ENCODE measurements at regions not wholly inside any gene's neighbourhood (a gene's known extent, or its start where the extent isn't known, plus 50 kb on each side); places are given as distances from the start of the nearest gene placed in this dataset.
"Not testable (repeated sequence)": the region's sequence is repeated elsewhere in the genome, so short reads cannot be mapped to it uniquely, and the experiment has no call there.

DNA sequence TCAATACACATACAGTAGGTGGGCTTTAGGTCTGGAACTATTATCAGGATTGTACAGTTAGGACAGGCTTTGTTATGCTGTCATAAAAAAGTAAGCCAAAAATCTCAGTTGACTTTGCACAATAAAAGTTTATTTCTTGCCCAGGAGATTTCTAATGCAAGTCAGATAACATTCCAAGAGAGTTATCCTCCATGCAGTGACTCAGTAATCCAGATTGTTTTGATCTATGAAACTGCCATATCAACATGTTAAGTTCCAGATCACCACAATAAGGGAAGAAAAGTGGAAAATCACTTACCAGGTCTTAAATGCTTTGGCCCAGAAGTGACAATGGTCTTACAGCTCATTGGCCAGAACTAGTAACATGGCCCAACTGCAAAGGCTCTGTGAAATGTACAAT, 636.2 kb upstream of the KLF12 start:
- no peak for DNase-seq

DNA sequence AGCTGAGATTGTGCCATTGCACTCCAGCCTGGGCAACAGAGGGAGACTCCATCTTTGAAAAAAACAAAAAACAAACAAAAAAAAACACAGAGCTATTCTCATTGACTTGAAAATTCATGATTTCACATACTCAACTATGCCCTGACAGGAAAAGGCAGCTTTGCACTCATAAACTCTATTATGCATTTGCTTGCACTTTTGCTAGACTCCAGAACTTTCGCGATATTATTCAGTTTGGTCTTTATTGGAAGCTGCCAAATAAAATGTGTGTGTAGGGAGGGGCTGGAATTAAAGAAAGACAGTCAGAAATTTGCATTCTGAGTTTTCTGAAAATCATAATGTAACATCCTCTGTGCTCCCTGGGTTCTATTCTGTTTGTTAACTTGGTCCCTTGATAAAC, 635.1 kb upstream of the KLF12 start:
- DNase-seq: no peak

DNA sequence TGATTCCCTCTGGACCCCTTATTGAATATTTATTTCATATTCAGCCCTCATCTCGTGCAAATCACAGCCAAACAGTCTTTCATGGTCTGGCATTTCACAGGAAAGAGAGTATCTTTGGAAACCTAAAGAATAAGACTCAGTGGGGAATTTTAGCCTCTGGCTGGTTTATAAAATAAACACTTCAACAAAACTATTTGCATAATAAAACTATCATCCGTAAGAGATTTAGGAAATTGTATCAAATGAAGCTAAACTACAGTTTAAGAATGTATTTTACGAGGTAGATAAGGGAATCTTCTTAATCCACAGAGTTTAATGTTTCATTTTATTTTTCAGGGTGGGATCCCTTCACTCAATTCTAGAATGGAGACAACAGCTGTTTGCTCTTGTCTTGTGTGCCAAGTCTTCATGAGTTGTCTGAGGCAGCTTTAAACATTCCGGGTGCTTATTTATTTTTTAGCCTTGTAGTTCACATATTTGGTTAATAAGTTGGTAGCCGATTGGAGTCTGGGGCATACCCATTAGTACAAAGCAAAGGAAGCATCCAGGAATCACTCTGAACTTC, 634.4 kb upstream of the KLF12 start:
- no peak for DNase-seq

DNA sequence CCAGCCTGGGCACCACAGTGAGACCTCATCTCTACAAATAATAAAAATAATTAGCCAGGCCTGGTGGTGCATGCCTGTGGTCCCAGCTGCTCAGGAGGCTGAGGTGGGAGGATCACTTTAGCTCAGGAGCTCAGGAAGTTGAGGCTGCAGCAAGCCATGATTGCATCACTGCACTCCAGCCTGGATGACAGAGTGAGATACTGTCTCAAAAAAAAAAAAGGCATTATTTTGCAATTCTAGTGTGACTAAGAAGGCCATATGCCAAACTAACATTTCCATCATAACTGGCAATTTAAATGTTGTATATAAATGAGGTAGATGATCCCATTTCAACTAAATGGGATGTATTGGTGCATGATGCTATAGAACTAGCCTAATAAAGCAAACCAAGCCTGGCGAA, 632.8 kb upstream of the KLF12 start:
- DNase-seq: no peak

DNA sequence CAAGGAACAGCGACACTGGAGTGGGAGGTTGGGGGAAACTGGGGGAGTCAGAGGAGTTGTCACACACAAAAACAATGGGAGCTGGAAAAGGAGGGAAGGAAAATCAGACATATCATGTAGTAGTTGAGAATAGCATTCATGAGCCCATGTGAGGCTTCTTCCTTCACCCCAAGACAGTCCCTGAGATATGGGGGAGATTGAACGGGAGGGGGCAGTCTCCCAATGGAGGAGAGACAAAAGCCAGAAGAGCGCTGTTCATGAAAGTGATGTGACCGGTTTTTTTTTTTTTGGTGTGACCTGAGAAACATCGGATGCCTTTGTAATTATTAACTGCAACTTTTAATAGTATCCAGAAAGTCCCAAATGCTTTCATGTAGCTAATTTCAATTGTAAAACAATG, 631.8 kb upstream of the KLF12 start:
- no peak for DNase-seq

DNA sequence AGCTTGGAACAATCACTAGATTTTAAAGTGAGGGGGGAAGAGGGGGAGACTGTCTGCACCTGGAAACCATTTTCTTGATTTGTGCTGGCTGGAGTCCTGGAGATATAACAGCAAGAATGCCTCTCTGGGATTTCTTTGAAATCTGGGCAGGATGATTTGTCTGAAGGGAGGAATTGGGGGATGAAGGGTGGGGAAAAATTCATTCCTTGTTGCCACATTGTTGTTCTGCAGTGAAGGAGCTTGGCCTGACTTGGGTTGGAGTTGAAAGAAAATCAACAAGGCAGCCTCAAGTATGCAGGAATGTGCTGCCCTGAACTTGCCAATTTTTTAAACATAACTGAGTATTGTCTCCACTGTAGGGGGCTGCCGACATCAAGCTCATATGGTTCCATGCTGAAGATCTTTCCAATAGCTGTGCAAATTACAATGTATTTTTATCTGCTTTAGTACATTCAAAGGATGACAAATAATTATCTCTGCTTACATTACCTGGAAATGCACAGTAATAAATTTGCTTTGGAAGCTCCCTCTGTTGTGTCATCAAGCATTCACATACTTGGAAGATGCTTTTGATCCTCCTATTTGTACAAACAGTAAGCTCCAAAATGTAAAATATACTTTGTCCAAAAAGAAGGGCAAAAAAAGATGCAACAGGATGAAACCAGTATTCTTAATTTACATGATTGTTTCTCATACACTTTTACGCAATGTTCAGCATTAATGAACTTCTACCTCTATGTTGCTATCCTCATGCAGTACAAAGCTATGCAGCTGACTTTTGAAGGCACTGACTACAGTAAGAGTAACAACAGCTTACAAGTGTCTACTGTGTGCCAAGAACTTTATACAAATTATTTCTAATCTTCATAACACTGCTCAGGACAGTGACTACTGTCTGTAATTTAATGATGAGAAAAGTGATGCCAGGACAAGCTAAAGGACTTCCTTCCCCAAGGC, 627.9 kb upstream of the KLF12 start:
- DNase-seq: no peak

DNA sequence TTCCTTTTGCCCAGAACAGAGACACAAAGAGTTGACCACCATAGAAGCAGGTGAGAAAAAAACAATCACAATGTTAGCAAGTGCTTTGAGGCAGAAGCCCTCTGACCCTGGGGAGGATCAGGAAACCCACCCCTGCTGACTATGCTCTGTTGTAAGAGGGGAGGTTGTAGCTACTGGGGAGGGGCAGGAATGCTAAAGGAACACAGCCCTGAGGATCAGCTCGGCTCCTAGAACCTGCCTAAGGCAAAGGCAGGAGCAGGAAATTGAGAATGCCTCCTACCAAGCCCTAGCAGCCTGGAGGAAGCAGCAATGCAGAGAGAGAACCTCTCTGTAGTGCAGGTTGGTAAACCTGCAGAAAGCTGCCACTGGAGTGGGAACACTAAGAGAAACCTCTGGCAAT, 624.0 kb upstream of the KLF12 start:
- DNase-seq: no peak

DNA sequence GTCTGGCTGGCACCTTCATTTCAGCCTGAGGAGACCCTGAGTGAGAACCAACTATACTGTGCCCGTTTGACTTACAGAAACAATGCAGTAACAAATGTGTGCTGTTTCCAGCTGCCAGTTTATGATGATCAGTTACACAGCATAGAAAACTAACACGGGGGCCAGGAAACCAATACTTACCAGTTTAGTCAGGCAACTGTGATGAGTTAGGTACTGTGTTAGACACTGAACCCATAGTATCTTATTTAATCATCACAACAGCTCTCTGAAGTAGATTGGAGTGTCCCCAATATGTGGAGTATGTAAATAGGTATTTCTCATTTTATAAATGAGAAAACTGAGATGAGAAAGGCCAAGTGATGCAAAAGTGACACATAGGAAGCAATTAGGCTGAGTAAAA, 620.9 kb upstream of the KLF12 start:
- DNase-seq: no peak

DNA sequence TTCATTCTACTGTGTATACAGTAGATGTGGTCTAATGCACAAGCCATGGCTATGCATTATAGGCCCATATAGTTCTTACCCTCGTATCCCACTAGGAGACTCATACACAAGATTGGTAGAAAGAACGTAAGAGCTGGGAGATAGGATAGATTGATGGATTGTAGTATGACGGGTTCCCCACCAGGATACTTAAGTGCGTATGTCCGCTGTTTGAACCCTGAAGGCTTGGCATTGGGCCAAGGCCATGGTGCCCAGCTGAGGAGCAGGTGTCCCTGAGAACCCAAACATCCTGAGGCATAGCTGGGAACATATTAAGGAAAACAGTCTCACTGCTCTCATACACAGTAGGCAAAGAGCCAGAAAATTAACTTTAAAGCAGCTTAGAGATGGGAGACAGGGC, 617.5 kb upstream of the KLF12 start:
- DNase-seq: no peak

DNA sequence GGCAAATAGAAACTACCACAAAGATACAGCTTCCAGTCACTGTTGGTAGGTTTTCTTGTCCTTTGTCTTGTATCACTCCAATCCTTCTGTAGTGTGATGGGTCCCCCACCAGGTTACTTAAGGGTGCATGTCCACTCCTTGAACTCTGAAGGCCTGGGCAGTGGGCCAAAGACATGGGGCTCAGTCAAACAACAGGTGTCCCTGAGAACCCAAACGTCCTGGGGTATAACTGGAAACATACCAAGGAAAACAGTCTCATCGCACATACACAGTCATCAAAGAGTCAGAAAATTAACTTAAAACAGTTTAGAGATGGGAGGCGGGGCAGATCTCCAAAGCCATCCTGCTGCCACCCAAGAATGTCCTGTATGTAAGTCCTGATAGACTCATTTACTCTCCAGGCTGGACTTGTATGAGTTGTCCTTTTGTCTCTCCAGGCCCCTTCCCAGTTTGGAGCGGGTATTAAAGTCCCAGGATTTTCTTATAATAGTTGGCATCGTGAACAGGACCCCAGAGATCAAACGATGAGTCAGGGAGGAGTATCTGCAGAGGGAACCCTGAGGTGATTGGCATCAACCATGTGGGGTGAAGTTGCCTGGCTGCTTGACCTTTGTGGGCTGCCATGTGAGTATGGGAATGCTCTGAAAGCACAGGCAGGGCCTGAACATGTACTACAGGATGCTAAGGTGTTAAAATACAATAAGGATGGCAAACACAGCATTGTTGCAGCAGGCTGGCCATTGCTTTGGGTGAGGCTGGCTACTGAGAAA, 613.2 kb upstream of the KLF12 start:
- no peak for DNase-seq

DNA sequence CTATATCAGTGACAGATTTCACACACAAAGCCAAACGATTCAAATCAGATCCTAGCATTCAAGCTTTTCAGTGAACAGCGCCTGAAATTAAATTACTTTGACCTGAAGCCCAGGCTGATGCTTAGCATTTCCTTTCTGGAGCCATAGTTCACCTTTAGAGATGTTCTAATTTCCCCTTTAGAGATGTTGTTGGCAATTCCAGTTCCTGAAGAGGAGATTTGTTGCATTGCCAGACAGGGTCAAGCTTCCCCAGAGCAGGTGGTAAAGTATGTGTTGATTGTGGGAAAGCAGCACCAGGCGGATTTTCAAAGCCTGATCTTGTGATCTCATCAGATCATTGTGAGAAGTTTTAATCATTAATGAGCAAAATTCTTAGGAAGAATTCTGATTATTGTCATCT, 609.8 kb upstream of the KLF12 start:
- DNase-seq: no peak

DNA sequence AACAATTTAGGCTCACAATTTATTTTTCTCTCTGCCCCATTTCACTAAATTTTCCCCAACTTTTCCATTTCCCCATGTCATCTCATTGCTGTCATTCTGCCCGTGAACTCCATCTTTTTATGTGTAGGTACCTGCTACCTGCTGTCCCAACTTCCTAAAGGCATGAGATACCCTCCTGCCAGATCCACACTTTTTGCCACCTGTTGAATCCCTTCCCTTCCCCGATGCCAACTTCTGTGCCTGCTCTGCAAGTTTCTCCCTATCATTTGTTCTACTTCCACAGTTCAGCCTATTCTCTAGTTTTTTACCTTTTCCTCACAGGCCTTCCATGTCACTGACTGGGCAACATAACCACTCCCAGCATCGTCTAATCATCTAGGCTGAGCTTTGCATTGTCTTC, 607.5 kb upstream of the KLF12 start:
- no peak for DNase-seq

DNA sequence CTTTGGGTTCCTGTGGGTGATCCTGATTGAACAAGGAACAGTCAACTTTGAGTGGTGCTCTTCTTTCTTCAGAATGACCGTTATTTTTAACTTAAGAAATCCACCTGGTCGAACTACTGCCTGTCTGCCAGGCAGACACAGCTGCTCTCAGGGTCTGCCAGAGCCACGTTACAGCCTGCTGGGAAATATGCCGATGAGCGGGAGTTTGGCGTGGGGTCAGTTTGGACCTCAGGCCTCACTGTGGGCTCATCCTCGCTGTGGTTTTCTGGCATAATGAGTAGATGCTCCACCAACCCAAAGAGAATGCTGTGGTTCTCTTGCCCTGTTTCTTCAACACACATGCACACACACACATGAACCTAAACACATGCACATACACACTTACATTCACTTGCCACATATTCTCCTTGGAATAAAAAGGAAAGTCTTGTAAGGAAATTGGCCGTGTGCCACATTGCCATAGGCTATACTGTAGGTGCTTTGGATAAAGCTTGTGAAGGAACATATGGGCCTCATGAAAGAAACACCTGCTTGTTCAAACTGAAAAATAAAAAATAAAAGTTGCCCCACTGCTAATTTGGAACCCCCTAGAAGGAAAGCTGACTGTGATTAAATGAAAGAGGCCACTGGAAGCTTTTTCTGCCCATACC, 598.7 kb upstream of the KLF12 start:
- no peak for DNase-seq

DNA sequence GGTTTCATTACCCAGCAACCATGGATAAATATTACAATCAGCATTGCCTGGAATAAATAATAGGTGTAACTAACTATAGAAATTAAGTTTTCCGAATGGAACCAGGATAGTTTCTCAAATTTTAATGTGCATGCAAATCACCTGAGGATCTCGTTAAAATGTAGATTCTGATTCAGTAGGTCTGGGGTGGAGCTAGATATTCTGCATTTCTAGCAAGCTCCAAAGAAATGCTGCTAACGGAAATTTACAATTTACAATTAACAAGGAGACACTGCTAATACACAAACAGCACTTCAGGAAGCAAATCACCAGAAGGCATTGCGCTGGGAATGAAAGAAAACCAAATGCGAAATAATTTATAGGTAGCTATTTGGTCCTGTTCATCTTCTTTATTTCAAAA, 597.5 kb upstream of the KLF12 start:
- no peak for DNase-seq

DNA sequence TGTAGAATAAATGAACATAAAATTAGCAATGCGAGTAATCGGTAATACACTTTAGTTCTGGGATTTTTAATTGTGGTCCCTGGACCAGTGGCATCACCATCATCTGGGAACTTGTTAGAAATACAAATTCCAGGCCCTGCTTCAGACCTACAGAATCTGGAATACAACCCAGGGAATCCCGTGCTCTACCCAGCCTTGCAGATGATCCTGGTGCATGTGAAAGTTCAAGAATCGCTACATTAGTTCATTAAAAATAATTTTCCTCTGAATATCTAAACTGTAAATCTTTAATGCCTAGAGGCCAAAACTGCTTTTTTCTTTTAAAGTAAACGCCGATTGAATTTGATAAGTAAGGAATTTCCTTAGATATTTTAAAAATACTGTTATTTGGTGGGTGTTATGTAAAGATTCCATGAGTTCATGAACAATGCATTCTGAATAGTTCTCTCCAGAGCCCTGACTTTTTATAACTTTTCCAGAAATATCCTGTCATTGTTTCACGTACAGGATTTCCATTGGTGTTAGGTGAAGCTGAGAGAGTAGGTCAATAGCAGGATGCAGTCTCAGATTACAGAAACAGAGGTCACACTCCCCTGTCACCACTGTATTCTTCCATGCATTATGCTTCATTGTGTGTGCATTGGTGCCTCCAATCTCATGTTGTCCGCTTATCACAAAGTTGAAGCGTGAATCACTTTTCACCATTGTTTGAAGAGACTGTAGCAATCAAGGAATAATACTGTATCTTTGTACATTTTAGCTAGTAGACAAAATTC, 596.5 kb upstream of the KLF12 start:
- DNase-seq: no peak

DNA sequence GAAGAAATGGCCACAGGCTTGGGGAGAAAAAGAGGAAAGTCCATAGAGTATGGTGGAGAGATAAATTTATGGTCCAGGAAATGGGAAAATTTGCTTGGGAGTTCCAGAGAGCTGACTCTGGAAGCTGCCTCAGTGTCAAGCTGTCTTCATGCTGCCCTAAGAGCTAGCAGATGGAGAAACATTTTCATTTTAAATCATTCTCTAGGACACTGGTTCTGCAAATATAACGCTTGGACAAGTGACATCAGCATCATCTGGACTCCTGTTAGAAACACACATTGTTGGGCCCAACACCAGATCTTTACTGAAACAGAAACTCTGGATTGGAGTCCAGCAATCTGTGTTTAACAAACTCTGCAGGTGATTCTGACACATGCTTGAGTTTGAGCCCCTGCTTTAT, 592.0 kb upstream of the KLF12 start:
- DNase-seq: no peak

DNA sequence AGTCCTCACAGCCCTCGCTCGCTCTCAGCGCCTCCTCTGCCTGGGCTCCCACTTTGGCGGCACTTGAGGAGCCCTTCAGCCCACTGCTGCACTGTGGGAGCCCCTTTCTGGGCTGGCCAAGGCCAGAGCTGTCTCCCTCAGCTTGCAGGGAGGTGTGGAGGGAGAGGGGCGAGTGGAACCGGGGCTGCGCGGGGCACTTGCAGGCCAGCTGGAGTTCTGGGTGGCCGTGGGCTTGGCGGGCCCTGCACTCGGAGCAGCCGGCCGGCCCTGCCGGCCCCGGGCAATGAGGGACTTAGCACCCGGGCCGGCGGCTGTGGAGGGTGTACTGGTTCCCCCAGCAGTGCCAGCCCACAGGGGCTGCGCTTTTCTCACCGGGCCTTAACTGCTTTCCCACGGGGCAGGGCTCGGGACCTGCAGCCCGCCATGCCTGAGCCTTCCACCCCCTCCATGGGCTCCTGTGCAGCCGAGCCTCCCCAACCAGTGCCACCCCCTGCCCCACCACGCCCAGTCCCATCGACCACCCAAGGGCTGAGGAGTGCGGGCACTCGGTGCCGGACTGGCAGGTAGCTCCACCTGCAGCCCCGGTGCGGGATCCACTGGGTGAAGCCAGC, 584.1 kb upstream of the KLF12 start:
- DNase-seq: not testable (repeated sequence)

DNA sequence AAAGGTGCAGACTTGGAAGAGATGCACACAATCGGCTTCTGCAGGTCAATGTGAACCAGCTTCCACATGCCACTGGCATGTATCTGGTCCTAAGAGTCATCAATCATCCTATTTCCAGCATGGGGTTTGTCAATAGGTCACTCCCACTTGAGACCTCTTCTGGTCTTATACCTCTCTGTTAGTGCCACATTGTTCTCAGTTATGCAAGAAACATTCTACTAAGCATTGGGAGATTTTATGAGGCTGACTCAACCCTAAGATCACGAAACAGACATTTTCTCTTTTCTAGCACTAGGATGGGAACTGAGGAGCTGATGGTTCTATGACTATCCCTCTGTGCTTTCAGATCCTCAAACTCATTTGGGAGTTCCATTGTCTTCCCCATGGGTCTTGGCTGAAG, 581.5 kb upstream of the KLF12 start:
- no peak for DNase-seq

DNA sequence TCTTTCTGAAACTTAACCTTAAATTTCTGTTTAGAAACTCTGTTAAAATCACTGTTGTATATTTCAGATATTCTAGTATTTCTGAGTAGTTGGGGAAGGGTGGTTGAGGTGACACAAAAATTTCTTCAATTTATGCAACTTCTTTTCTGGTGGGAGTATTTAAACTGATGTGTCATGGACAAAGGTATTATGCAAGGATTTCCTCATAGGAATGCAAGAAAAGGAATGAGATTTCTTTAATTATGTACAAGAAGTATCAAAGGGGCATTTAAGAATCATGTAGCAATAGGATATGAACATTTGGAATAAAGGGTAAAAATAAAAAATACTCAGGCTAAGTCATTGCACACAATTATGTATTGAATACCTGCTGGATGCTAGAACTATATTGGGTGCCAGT, 575.8 kb upstream of the KLF12 start:
- DNase-seq: no peak

DNA sequence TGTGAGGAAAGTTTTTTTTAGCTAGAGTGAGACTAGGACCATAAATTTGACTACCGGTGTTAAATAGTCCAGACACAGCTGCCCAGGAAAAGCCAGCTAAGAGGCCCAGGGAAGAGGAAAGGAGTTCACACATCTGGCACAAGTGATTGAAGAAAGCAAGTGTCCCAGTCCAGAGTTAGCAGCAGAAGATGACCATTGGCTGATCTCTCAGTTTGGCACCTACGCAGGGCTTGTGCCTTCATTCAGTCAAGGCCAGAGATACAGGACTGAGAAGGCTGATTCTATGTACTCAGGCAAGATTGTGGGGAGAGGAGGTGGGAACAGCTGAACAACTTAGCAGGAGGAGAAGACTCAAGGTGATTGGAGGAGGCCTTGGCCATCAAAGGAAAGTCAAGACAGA, 575.0 kb upstream of the KLF12 start:
- no peak for DNase-seq

DNA sequence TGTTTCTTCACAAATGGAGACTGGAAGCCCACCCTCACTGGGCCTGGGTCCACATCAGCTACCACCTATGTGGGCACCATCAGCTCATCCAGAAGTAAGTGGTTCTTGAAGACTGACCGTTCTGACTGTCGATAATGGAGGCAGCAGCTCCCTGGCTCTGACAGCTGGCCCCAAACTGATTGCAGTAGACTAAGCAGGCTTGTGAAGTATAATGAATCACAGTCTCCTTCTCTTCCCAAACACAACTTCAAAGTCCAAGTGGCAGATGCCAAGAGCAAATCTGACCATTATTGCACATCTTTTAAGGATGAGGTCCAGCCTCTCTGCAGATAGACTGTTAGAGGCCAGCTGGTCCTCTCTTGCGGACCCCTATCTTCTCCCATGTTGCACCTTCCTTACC, 574.4 kb upstream of the KLF12 start:
- no peak for DNase-seq

DNA sequence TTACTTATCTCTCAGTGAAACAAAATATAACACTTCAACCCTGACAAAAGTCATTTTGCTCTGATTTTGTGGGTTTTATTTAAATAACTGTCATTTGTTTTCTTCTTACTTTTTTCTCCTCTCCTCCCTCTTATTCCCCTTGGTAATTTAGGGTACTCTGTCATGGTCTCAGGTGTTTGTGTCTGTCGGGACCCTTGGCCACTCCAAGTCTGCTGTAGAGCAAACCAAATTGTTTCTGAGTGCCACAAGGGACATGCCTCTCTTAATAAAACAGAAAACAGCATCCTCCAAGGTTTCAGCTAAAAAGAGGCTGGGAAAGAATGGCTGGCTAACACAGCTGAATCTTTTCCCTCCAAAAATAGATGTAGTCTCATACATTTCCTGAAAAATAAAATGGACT, 573.1 kb upstream of the KLF12 start:
- no peak for DNase-seq

All from activated T-cell treated with anti-CD3 and anti-CD28 coated beads, Interleukin-2, amount 50 U/mL, for 1 hour (primary cell).